ENCODE measurements at regions not wholly inside any gene's neighbourhood (a gene's known extent, or its start where the extent isn't known, plus 50 kb on each side); places are given as distances from the start of the nearest gene placed in this dataset.

GRCh38 chr22:11325767-11326166, 4202.2 kb upstream of the OR11H1 start:
- TF ChIP-seq, protein P1, sequence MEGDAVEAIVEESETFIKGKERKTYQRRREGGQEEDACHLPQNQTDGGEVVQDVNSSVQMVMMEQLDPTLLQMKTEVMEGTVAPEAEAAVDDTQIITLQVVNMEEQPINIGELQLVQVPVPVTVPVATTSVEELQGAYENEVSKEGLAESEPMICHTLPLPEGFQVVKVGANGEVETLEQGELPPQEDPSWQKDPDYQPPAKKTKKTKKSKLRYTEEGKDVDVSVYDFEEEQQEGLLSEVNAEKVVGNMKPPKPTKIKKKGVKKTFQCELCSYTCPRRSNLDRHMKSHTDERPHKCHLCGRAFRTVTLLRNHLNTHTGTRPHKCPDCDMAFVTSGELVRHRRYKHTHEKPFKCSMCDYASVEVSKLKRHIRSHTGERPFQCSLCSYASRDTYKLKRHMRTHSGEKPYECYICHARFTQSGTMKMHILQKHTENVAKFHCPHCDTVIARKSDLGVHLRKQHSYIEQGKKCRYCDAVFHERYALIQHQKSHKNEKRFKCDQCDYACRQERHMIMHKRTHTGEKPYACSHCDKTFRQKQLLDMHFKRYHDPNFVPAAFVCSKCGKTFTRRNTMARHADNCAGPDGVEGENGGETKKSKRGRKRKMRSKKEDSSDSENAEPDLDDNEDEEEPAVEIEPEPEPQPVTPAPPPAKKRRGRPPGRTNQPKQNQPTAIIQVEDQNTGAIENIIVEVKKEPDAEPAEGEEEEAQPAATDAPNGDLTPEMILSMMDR (IDR thresholded peaks at IDR 0.05; ENCODE audit: low read depth, low read length): no peak
- TF ChIP-seq EZH2phosphoT487 (IDR thresholded peaks at IDR 0.05; ENCODE audit: low read depth): no peak
